MM.1S (cell line): ENCODE measurements at regions not wholly inside any gene's neighbourhood (a gene's known extent, or its start where the extent isn't known, plus 50 kb on each side); places are given as distances from the start of the nearest gene placed in this dataset.
"Not testable (repeated sequence)": the region's sequence is repeated elsewhere in the genome, so short reads cannot be mapped to it uniquely, and the experiment has no call there.

ENCODE experiments used
- DNase-seq: peaks from one replicate; pipeline ENCODE4 v3.0.0-alpha.2; 2015
- H2AFZ ChIP-seq: fragments of 300-600 bp; sonication (generic); 2 replicates; pipeline ENCODE4 v1.6.0; 2016; ENCODE audit warnings: antibody characterized with exemption, low read length
- H3F3A ChIP-seq: fragments of 300-600 bp; sonication (generic); 2 replicates; pipeline ENCODE4 v1.6.1; 2016; ENCODE audit warnings: mild to moderate bottlenecking, antibody characterized with exemption, low read length, moderate library complexity, mixed read lengths; ENCODE audit not compliant: insufficient read depth
- H3K27ac ChIP-seq: fragments of 300-600 bp; sonication (generic); 2 replicates; pipeline ENCODE4 v1.5.1; 2016; ENCODE audit warnings: mild to moderate bottlenecking, low read length
- H3K27me3 ChIP-seq: fragments of 300-600 bp; sonication (generic); replicated peaks from 2 replicates; pipeline ENCODE4 v1.6.0; 2016; ENCODE audit warnings: low read length; ENCODE audit not compliant: insufficient read depth
- H3K36me3 ChIP-seq: fragments of 300-600 bp; sonication (generic); replicated peaks from 2 replicates; pipeline ENCODE4 v1.6.1; 2016; ENCODE audit warnings: mild to moderate bottlenecking, low read length, mixed read lengths; ENCODE audit not compliant: insufficient read depth
- H3K4me1 ChIP-seq: fragments of 300-600 bp; sonication (generic); 2 replicates; pipeline ENCODE4 v1.6.1; 2016; ENCODE audit warnings: low read length, mixed read lengths
- H3K4me2 ChIP-seq: fragments of 300-600 bp; sonication (generic); 2 replicates; pipeline ENCODE4 v1.6.0; 2016; ENCODE audit warnings: low read depth, low read length
- H3K4me3 ChIP-seq: fragments of 300-600 bp; sonication (generic); 2 replicates; pipeline ENCODE4 v1.5.1; 2016; ENCODE audit warnings: low read length, mixed read lengths
- H3K79me2 ChIP-seq: fragments of 300-600 bp; sonication (generic); 2 replicates; pipeline ENCODE4 v1.6.1; 2016; ENCODE audit warnings: mixed run types, low read length, mixed read lengths
- H3K9ac ChIP-seq: fragments of 300-600 bp; sonication (generic); 2 replicates; pipeline ENCODE4 v1.6.1; 2016; ENCODE audit warnings: low read length, mixed read lengths
- H3K9me2 ChIP-seq: fragments of 300-600 bp; sonication (generic); replicated peaks from 2 replicates; pipeline ENCODE4 v1.6.1; 2016; ENCODE audit warnings: mild to moderate bottlenecking, low read length, mixed read lengths; ENCODE audit not compliant: insufficient read depth
- H3K9me3 ChIP-seq: fragments of 300-600 bp; sonication (generic); replicated peaks from 2 replicates; pipeline ENCODE4 v1.6.1; 2016; ENCODE audit warnings: mild to moderate bottlenecking, low read length, mixed read lengths; ENCODE audit not compliant: insufficient read depth
- H4K20me1 ChIP-seq: fragments of 300-600 bp; sonication (generic); 2 replicates; pipeline ENCODE4 v1.6.1; 2016; ENCODE audit warnings: mild to moderate bottlenecking, low read length, moderate library complexity, mixed read lengths; ENCODE audit not compliant: insufficient read depth
- EZH2 ChIP-seq: fragments of 300-600 bp; sonication (generic); optimal IDR thresholded peaks from 2 replicates; pipeline ENCODE3; 2017; ENCODE audit warnings: low read depth, mild to moderate bottlenecking, antibody characterized with exemption, low read length, mixed read lengths
- EZH2phosphoT487 ChIP-seq: fragments of 300-600 bp; sonication (generic); IDR thresholded peaks from 2 replicates; pipeline ENCODE4 v1.6.1; 2018; ENCODE audit warnings: antibody characterized with exemption, low read length
- TF ChIP-seq, protein P1 (sequence below): fragments of 300-600 bp; sonication (generic); IDR thresholded peaks from 2 replicates; pipeline ENCODE4 v1.5.1; 2016; ENCODE audit warnings: antibody characterized with exemption, low read length, mixed read lengths

GRCh38 chr1:184181044-184181443 lies 129.5 kb downstream of the TSEN15 start:
- Histone ChIP-seq H3K4me3 (no peak overlapping the region), H3K4me2 (no peak overlapping the region), H3K9me2 (no peaks in the 10 kb centered on the region), H4K20me1 (no peaks in the 10 kb centered on the region), H3K9ac (no peak overlapping the region), H3K27me3 (no peaks in the 10 kb centered on the region), H3K27ac (no peak overlapping the region), H2AFZ (no peak overlapping the region), H3K36me3 (no peaks in the 10 kb centered on the region), H3K9me3 (no peaks in the 10 kb centered on the region), H3K79me2 (no peaks in the 10 kb centered on the region), H3F3A (no peaks in the 10 kb centered on the region), H3K4me1 (no peaks in the 10 kb centered on the region)
- no peak for TF ChIP-seq EZH2
- TF ChIP-seq EZH2phosphoT487: no peak
- TF ChIP-seq, protein P1, sequence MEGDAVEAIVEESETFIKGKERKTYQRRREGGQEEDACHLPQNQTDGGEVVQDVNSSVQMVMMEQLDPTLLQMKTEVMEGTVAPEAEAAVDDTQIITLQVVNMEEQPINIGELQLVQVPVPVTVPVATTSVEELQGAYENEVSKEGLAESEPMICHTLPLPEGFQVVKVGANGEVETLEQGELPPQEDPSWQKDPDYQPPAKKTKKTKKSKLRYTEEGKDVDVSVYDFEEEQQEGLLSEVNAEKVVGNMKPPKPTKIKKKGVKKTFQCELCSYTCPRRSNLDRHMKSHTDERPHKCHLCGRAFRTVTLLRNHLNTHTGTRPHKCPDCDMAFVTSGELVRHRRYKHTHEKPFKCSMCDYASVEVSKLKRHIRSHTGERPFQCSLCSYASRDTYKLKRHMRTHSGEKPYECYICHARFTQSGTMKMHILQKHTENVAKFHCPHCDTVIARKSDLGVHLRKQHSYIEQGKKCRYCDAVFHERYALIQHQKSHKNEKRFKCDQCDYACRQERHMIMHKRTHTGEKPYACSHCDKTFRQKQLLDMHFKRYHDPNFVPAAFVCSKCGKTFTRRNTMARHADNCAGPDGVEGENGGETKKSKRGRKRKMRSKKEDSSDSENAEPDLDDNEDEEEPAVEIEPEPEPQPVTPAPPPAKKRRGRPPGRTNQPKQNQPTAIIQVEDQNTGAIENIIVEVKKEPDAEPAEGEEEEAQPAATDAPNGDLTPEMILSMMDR: no peak
- no peak for DNase-seq

GRCh38 chr1:184183919-184184318 lies 132.4 kb downstream of the TSEN15 start:
- H3K36me3 ChIP-seq: no peaks in the 10 kb centered on the region
- H4K20me1 ChIP-seq: no peaks in the 10 kb centered on the region
- no peak overlapping the region for H3K27ac ChIP-seq
- no peaks in the 10 kb centered on the region for H3K4me1 ChIP-seq
- TF ChIP-seq, protein P1: no peak
- TF ChIP-seq EZH2 (no peak), EZH2phosphoT487 (no peak)
- no peaks in the 10 kb centered on the region for H3K27me3 ChIP-seq
- no peak overlapping the region for H3K9ac ChIP-seq
- H3K4me3 ChIP-seq: no peak overlapping the region
- no peak for DNase-seq
- H3F3A ChIP-seq: no peaks in the 10 kb centered on the region
- no peak overlapping the region for H3K4me2 ChIP-seq
- no peaks in the 10 kb centered on the region for H3K79me2 ChIP-seq
- H3K9me2 ChIP-seq: no peaks in the 10 kb centered on the region
- no peaks in the 10 kb centered on the region for H3K9me3 ChIP-seq
- no peak overlapping the region for H2AFZ ChIP-seq

DNA sequence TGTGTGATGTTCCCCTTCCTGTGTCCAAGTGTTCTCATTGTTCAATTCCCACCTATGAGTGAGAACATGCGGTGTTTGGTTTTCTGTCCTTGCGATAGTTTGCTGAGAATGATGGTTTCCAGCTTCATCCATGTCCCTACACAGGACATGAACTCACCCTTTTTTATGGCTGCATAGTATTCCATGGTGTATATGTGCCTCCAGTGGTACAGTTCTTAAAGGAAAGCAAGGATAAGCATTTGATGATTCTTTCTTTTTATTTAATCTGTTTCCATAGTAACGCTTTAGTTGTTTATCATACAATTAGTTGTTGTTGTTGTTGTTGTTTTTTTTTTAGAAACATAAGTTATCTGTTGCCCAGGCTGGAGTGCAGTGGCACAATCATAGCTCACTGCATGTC lies 133.1 kb downstream of the TSEN15 start:
- not testable (repeated sequence) for H3F3A ChIP-seq, H3K79me2 ChIP-seq, H3K9me2 ChIP-seq, H3K27ac ChIP-seq, H4K20me1 ChIP-seq, H3K9me3 ChIP-seq, H3K4me3 ChIP-seq, H3K4me1 ChIP-seq, H2AFZ ChIP-seq, DNase-seq, H3K4me2 ChIP-seq, H3K9ac ChIP-seq, H3K27me3 ChIP-seq, H3K36me3 ChIP-seq

DNA sequence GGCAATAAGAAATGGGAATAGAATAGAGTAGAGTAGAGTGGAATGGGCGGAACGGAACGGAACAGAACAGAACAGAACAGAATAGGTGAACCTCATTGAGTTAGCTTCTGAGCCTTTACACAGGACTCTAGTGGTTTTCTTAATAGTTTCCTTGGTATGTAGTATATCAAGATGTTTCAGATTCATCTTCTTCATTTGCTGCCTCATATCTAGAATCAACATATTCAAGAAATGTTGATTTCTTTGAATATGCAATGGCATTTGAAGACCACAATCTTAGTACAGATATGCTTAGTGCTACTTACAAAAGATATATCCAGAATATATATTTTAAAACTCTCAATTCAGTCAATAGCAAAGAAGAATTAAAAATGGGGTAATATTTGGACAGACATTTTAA lies 133.8 kb downstream of the TSEN15 start:
- Histone ChIP-seq H3K9me2 (no peaks in the 10 kb centered on the region), H3K4me2 (no peak overlapping the region), H3K4me1 (no peaks in the 10 kb centered on the region), H2AFZ (no peak overlapping the region), H3K27ac (no peak overlapping the region), H3K79me2 (no peaks in the 10 kb centered on the region), H3K36me3 (no peaks in the 10 kb centered on the region), H3K4me3 (no peak overlapping the region), H3K27me3 (no peaks in the 10 kb centered on the region), H3F3A (no peaks in the 10 kb centered on the region), H3K9me3 (no peaks in the 10 kb centered on the region), H4K20me1 (no peaks in the 10 kb centered on the region), H3K9ac (no peak overlapping the region)
- no peak for TF ChIP-seq EZH2phosphoT487
- no peak for TF ChIP-seq EZH2
- TF ChIP-seq, protein P1: no peak
- no peak for DNase-seq
